NCI-H146 treated with DMSO at 0.1 percent for 48 hours (cell line): ENCODE measurements at regions not wholly inside any gene's neighbourhood (a gene's known extent, or its start where the extent isn't known, plus 50 kb on each side); places are given as distances from the start of the nearest gene placed in this dataset.

ENCODE experiments used
- DNase-seq: peaks from one replicate; lab custom pipeline; 2025; ENCODE audit not compliant: unreplicated experiment; lab: John Stamatoyannopoulos, UW

- no peak for DNase-seq
Observed at GRCh38 chr14:87122166-87122565, 870.8 kb downstream of the GALC start.

- no peak for DNase-seq
Observed at GRCh38 chr14:87121716-87122115, 871.3 kb downstream of the GALC start.

GRCh38 chr14:87115234-87115633 lies 877.7 kb downstream of the GALC start:
- DNase-seq: no peak

GRCh38 chr14:87113286-87113685 lies 879.7 kb downstream of the GALC start:
- DNase-seq: no peak

GRCh38 chr14:87111741-87112140 lies 881.2 kb downstream of the GALC start:
- DNase-seq: no peak

- DNase-seq: no peak
Observed at GRCh38 chr14:87111126-87111525, 881.9 kb downstream of the GALC start.

- no peak for DNase-seq
Observed at GRCh38 chr14:87109271-87109670, 883.7 kb downstream of the GALC start.

- DNase-seq: no peak
Observed at GRCh38 chr14:87108726-87109125, 884.3 kb downstream of the GALC start.

GRCh38 chr14:87102811-87103378 lies 890.1 kb downstream of the GALC start:
- DNase-seq: no peak

GRCh38 chr14:87097015-87097414 lies 896.0 kb downstream of the GALC start:
- DNase-seq: no peak

GRCh38 chr14:87094913-87095312 lies 898.1 kb downstream of the GALC start:
- DNase-seq: no peak

- DNase-seq: no peak
Observed at GRCh38 chr14:87088588-87088987, 904.4 kb downstream of the GALC start.

- DNase-seq: no peak
Observed at GRCh38 chr14:87087881-87088280, 905.1 kb downstream of the GALC start.

- no peak for DNase-seq
Observed at GRCh38 chr14:87084908-87085307, 908.1 kb downstream of the GALC start.

GRCh38 chr14:87082917-87083316 lies 910.1 kb downstream of the GALC start:
- DNase-seq: no peak

GRCh38 chr14:87081004-87081403 lies 912.0 kb downstream of the GALC start:
- peak; percentile 82 for DNase-seq

- no peak for DNase-seq
Observed at GRCh38 chr14:87080146-87080545, 912.8 kb downstream of the GALC start.

GRCh38 chr14:87079416-87079815 lies 913.6 kb downstream of the GALC start:
- peak; percentile 30 for DNase-seq

- DNase-seq: no peak
Observed at GRCh38 chr14:87076922-87077321, 916.1 kb downstream of the GALC start.

GRCh38 chr14:87076146-87076545 lies 916.8 kb downstream of the GALC start:
- no peak for DNase-seq

- DNase-seq: no peak
Observed at GRCh38 chr14:87073880-87074570, 919.0 kb downstream of the GALC start.

GRCh38 chr14:87067591-87067990 lies 925.4 kb downstream of the GALC start:
- DNase-seq: no peak

- DNase-seq: no peak
Observed at GRCh38 chr14:87067061-87067460, 925.9 kb downstream of the GALC start.
